Stomach (tissue), 8 donors: ENCODE measurements at regions not wholly inside any gene's neighbourhood (a gene's known extent, or its start where the extent isn't known, plus 50 kb on each side); places are given as distances from the start of the nearest gene placed in this dataset.
A peak's percentile ranks its signal among the peaks of the same experiment; 100 is the strongest.

Experiments
- DNase-seq, 2 donors: peaks; one replicate each; pipeline versions ENCODE4 v3.0.0 to v3.0.0-alpha.2; 2013 to 2019
- H3K27ac ChIP-seq, 5 donors: fragments of 200-600 bp in 4 of 5; sonication (generic) in 4 of 5; one replicate each; pipeline ENCODE4 v1.5.1; 2013 to 2019; ENCODE audit warnings: mild to moderate bottlenecking in 1 of 5, moderate library complexity in 1 of 5
- H3K27me3 ChIP-seq, 3 donors: fragments of 200-600 bp; sonication (generic); one replicate each; pipeline ENCODE4 v1.5.1; 2017 to 2019; ENCODE audit warnings: mixed run types in 1 of 3
- H3K36me3 ChIP-seq, 4 donors: fragments of 200-600 bp; sonication (generic); 1 replicate in 3 of 4; 2 replicates in 1 of 4; pipeline ENCODE4 v1.5.1; 2016 to 2019
- H3K4me1 ChIP-seq, 4 donors: fragments of 200-600 bp; sonication (generic); one replicate each; pipeline ENCODE4 v1.5.1; 2016 to 2019
- H3K4me3 ChIP-seq, 4 donors: fragments of 200-600 bp; sonication (generic) in 3 of 4; one replicate each; pipeline ENCODE4 v1.5.1; 2016 to 2019; ENCODE audit warnings: mild to moderate bottlenecking in 1 of 4
- H3K9me3 ChIP-seq, 4 donors: fragments of 200-600 bp; sonication (generic); one replicate each; pipeline ENCODE4 v1.5.1; 2016 to 2019
- CTCF ChIP-seq, 7 experiments: fragments of 450-650 bp in 4 of 7; fragments of 200-600 bp in 3 of 7; sonication (generic) in 3 of 7; IDR thresholded peaks; one replicate each; pipeline ENCODE4 v1.5.1; 2016 to 2019; ENCODE audit warnings: antibody characterized with exemption in 7 of 7, control low read depth in 2 of 7, mild to moderate bottlenecking in 1 of 7
- EP300 ChIP-seq: sonication (generic); formaldehyde crosslinking; IDR thresholded peaks from one replicate; pipeline ENCODE4 v1.6.1; 2017; ENCODE audit warnings: antibody characterized with exemption
- POLR2A ChIP-seq, 4 donors: fragments of 450-650 bp; IDR thresholded peaks; one replicate each; pipeline ENCODE4 v1.6.1; 2016; ENCODE audit warnings: antibody characterized with exemption in 4 of 4, control low read depth in 2 of 4, mild to moderate bottlenecking in 1 of 4, moderate library complexity in 1 of 4
- POLR2AphosphoS5 ChIP-seq, 3 donors: sonication (generic); formaldehyde crosslinking; IDR thresholded peaks; one replicate each; pipeline ENCODE4 v1.6.1; 2016; ENCODE audit warnings: antibody characterized with exemption in 3 of 3
- WGBS, 5 donors: extraction: QIAGEN DNeasy Blood & Tissue Kit in 3 of 5; methylation state at CpG; one replicate each; pipeline versions ENCODE4 v1.1.5 to v1.1.7; 2013 to 2018; 5-methylcytosine and 5-hydroxymethylcytosine counted together
- intact Hi-C: fragments of 100-400 bp; cut with DNase I; formaldehyde crosslinking; loops from one replicate; pipeline ENCODE4 v1.15.1; 2023; ENCODE audit warnings: low total_unique reads
- donor health status: healthy with polysubstance abuse.
- donor health status: Bipolar disorder and iron deficiency.
- donor health status: healthy.

GRCh38 chr13:79684371-79684770 is 203.4 kb downstream of the NDFIP2 start:
- Histone ChIP-seq H3K36me3 (no peaks in the 10 kb centered on the region), H3K27ac (no peak overlapping the region), H3K4me1 (no peaks in the 10 kb centered on the region), H3K4me3 (no peak overlapping the region), H3K27me3 (no peaks in the 10 kb centered on the region), H3K9me3 (no peaks in the 10 kb centered on the region)
- TF ChIP-seq EP300 (no peak), POLR2A (IDR thresholded peaks at IDR 0.05) (no peak), CTCF (IDR thresholded peaks at IDR 0.05) (no peak), POLR2AphosphoS5 (IDR thresholded peaks at IDR 0.05) (no peak)
- 90 to 97% (median 94%) methylated on average over 3 of the region's 3 CpGs for WGBS, 5 donors
- DNase-seq, result no peak
- intact Hi-C loops, result loop anchor here (5.0 kb wide), 1 partner anchor 688 kb away; no protein-coding TSS in a partner anchor

GRCh38 chr13:79682164-79682563 is 201.2 kb downstream of the NDFIP2 start:
- intact Hi-C loops, result loop anchor here (5.0 kb wide), 1 partner anchor 690 kb away; no protein-coding TSS in a partner anchor

GRCh38 chr13:79681069-79681468 is 200.1 kb downstream of the NDFIP2 start:
- Histone ChIP-seq H3K27ac (no peak overlapping the region), H3K27me3 (no peaks in the 10 kb centered on the region), H3K36me3 (no peaks in the 10 kb centered on the region), H3K9me3 (no peaks in the 10 kb centered on the region), H3K4me1 (no peaks in the 10 kb centered on the region), H3K4me3 (no peak overlapping the region)
- peak in 1 of 2 donors; percentile 21 for DNase-seq
- intact Hi-C loops, result loop anchor here (5.0 kb wide), 1 partner anchor 691 kb away; no protein-coding TSS in a partner anchor
- WGBS, 5 donors, result 68 to 75% (median 73%) methylated on average over 1 of the region's 1 CpG
- TF ChIP-seq EP300, result no peak
- TF ChIP-seq POLR2AphosphoS5 (IDR thresholded peaks at IDR 0.05), result no peak
- TF ChIP-seq CTCF (IDR thresholded peaks at IDR 0.05), result no peak
- no peak for TF ChIP-seq POLR2A (IDR thresholded peaks at IDR 0.05)

More at GRCh38 chr13:79682164-79682563, 201.2 kb downstream of the NDFIP2 start:
- no peak overlapping the region for H3K4me3 ChIP-seq
- no peaks in the 10 kb centered on the region for H3K4me1 ChIP-seq
- H3K27ac ChIP-seq, result no peak overlapping the region
- 86 to 94% (median 91%) methylated on average over 2 of the region's 2 CpGs for WGBS, 5 donors
- no peaks in the 10 kb centered on the region for H3K9me3 ChIP-seq
- TF ChIP-seq POLR2AphosphoS5 (IDR thresholded peaks at IDR 0.05), result no peak
- no peak for TF ChIP-seq POLR2A (IDR thresholded peaks at IDR 0.05)
- TF ChIP-seq EP300, result no peak
- TF ChIP-seq CTCF (IDR thresholded peaks at IDR 0.05), result no peak
- no peaks in the 10 kb centered on the region for H3K36me3 ChIP-seq
- no peak for DNase-seq
- H3K27me3 ChIP-seq, result no peaks in the 10 kb centered on the region

DNA sequence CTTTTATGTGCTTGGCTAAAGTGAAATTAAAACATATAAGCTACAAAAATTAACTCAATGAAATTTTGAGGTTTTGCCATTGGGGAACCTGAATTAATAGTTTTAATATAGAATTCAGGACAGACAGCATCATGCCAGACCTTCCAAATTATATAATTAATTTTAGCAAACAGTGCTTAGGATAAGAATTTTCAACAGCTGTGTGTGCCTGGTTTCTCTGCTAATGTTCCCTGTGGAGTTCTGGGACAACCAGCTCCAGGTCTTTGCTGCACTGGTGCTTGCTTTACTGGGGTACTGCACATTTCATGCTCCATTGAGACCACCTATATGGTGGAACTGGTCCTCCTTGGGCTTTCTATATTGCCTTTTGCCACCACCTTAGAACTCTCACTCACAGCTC is 199.5 kb downstream of the NDFIP2 start:
- no peaks in the 10 kb centered on the region for H3K4me1 ChIP-seq
- intact Hi-C loops, result loop anchor here (5.0 kb wide), 1 partner anchor 692 kb away; no protein-coding TSS in a partner anchor
- DNase-seq, result no peak

More for the DNA sequence above, 199.5 kb downstream of the NDFIP2 start:
- Histone ChIP-seq H3K36me3 (no peaks in the 10 kb centered on the region), H3K27me3 (no peaks in the 10 kb centered on the region), H3K9me3 (no peaks in the 10 kb centered on the region), H3K4me3 (no peak overlapping the region), H3K27ac (no peak overlapping the region)
- TF ChIP-seq POLR2A (IDR thresholded peaks at IDR 0.05) (no peak), CTCF (IDR thresholded peaks at IDR 0.05) (no peak), EP300 (no peak)
